GM19372 (cell line): ENCODE measurements at regions not wholly inside any gene's neighbourhood (a gene's known extent, or its start where the extent isn't known, plus 50 kb on each side); places are given as distances from the start of the nearest gene placed in this dataset.
"Not testable (repeated sequence)": the region's sequence is repeated elsewhere in the genome, so short reads cannot be mapped to it uniquely, and the experiment has no call there.

ENCODE experiments used
- ATAC-seq: cut with Tn5 transposase; IDR thresholded peaks from one replicate; pipeline ENCODE4 v1.9.1; 2021; ENCODE audit warnings: mild to moderate bottlenecking, low read depth, moderate library complexity; ENCODE audit not compliant: unreplicated experiment

DNA sequence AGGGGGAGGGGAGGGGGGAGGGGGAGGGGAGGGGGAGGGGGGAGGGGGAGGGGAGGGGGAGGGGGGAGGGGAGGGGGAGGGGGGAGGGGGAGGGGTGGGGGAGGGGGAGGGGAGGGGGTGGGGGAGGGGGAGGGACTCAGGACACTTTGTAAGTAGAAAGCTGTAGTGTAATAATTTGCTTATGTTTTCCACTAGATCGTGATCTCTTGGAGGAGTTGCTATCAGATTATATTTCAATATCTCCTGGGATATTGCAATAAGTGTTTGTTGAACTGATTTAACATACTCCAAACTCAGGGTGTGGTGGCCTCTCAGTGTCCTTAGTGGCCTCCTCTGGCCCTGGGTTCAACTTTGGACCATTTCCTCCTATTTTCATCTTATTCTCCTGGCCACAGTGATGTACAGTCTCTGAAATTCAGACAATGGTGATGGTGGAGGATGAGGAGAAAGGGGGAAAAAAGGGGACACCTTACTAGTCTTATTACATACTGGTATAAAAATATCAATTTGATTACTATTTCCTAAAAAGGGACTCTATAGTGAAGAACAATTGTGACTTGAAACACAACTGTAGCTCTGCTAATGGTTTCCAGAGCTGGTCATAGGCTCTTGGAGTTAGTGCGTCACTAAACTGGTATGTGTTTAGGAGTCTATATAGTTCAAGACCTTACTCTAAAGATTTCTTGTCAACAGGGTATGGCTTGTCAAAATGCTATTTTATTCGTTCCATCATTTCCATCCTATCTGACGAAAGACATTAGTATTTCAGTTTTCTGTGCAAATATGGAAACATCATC lies 89.6 kb downstream of the DDX1 start:
- ATAC-seq, result no peak

DNA sequence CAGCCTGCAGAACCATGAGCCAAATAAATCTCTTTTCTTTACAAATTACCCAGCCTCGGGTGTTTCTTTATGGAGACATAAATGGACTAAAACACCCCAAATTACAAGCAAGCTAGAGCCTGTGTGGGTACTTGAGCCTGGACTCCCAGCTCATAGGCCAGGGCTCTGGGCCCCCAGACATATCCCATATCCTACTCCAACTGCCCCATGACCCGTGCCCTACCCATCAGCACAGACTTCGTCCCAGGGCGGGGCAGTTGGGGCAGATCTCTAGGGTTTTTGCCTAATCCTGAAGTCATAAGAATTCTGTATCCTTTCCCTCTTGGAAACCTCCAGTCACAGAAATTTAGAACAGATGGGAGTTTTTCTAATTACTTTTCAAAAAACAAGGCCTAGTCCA lies 90.7 kb downstream of the DDX1 start:
- no peak for ATAC-seq

DNA sequence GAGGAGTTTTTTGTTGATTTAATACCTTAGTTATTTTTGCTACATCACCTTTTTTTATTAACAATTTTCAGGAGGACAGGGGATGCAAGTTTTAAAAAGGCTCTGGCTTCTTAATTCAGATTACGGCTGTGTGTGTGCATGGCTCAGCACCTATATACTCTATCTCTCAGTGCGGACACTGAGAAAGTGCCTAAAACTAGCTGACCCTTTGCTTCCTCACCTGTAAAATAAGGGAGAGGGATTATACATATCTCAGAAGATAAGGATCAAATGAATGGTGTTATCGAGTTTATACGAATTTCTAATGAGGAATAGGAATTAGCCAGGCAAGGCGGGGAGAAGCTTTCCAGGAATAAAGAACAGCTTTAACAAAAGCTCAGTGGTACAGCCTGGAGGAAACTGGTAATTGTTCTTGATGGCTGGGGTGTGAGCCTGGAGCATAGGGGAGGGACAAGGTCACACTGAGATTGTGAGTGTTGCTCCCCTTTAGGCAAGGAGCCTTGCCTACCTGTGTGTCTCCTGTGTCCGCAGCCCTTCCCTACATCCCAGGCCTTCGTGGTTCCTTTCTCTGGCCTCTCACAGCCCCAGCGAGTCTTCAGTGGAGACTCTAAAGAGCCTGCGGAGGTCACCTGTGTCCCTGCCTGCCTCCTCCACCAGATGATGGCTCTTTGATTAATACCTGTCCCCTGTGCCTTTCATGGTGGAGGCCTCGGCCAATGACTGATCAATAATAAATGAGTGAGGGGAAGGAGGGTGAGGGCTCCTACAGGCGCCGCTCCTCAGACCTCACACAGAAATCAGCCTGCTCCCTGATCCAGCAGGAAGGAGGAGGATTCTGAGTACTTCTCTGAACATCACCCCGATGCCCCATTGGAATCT lies 92.7 kb downstream of the DDX1 start:
- ATAC-seq, result no peak

DNA sequence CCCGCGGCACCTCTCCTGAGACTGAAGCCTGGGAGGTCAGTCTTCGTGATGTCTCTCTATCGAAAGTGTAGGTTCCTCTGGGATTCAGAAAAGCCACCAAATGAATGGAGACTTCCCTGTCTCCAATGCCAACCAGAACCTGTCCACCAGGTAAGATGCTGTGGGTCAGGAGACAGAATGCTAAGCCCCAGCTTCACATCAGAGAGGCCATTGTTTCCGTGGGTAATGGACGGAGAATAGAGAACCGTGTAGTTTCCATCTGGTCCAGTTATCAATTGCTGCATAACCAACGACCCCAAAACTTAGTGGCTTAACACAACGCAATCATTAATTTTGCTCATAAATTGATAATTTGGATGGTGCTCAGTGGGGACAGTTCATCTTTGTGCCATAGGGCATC lies 93.5 kb downstream of the DDX1 start:
- no peak for ATAC-seq

DNA sequence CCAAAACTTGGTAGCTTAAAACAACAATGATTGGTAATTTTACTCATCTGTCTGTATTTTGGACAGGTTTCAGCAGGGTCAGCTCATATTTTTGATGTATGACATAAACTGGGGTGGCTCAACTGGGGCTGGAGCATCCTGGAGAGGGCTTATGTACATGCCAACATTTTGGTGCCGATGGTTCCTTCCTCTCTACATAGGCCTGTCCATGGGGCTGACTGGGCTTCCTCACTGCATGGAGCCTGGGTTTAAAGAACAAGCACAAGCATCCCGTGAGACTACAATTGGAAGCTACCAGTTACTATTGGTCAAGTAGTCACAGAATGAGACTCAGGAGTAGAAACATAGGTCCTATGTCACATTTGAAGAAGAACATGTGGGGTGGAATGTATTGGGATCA lies 95.0 kb downstream of the DDX1 start:
- no peak for ATAC-seq

DNA sequence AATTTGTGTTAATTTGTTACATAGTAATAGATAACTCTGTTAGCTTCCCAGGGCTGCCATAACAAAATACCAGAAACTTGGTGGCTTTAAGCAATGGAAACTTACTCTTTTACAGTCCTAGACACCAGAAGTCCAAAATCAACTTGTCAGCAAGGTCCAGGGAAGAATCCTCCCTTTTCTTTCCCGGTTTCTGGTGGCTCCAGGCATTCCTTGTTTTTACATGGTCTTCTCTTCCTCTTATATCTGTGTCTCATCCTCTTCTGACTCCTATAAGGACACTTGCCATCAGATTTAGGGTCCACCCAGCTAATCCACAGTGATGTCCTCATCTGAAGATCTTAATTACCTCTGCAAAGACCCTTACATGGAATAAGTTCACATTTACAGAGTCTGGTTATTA lies 95.6 kb downstream of the DDX1 start:
- ATAC-seq, result no peak

DNA sequence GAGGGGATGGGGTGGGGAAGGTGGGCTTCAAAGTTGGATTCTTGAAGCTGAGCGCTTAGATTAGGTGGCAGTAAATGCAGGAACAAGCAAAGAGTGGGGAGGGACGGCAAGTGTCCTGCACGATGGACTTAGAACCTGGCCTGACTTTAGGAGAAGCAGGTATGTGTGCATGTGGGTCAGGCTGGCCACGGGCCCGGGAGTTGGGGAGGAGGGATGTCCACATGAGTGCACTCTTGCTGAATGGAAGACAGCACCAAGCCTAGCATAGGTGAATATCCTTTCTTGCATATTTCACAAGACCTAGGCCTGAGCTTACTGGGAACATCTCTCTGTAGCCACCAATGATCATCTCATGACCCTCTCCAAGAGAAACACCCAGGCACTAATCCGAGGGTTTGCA lies 96.1 kb downstream of the DDX1 start:
- ATAC-seq, result no peak

DNA sequence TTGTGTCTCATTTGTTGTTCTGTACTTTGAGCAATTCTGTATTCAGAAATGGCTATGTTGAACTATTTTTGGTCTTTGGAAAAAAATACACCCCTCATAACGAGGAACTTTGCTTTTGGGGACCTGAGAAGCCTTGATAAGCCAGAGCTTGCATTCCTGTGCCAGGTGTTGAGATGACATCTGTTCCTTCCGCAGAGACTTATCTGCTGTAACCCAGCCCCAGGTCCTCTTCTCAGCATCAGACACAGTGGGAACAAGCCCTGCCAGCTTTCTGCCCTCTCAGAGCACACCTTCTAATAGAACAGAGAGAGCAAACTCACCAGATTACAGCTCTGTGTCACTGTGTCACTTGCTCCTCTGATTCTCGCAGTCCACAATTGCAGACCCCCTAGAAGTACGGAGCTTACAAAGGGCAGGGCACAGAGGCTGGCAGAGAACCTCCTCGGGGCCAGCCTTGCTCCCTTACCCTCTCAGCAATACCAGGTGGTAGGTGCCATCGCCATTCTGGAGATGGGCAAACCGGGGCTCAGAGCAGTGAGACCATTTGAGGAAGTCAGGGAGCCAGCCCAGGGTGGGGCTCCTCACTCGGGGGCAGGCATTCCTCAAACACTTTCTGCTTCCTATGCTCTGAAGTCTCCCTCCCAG lies 97.4 kb downstream of the DDX1 start:
- no peak for ATAC-seq

DNA sequence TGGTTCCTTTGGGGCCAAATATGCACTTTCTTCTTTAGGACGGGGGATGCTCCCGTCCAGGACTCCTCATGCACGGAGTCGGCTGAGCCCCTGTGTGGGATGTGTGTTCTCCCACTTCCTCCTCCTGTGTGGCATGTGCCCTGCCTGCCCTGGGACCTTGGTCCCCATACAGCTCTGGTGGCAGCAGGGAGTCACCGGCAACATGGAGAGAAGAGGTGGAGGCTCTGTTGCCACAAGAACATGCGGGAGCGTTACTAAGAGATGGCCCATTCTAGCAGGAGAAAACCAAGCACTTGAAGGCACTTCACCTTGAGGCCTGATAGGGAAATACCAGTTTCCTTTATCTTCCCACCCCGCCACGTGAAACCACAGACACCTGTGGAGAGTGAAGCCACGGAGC lies 98.0 kb downstream of the DDX1 start:
- ATAC-seq, result no peak

DNA sequence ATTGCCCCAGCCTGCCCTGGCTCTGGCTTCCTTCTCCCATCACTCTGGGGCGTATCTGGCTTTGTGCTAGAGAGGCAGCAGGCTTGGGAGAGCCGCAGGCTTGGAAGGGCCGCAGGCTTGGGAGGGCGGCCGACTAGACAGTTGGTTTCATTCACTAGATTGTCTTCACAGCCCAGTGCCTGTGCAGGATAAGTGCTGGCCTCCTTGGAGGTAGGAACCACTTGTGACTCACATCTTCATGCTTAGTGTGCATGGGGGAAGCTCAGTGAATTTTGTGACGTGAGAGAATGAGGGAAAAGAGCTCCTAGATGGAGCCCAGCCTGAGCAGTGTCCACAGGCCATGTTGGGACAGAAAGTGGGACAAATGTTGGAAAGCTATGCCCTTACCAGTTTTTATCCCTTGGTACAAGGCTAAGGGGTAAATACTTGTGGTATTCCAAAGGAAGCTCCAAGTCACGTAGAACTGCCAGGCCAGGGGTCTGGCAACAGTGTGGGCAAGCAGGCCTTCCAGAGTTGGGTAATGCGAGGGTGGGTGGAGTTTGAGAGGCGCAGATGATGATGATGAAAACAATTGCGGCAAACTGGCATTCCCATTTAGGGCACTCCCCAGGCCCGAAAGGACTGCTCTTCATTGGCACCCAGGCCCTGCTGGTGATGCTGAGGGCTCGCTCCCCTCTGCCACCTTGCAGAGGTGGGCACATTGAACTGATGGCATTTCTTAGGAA lies 100.1 kb downstream of the DDX1 start:
- ATAC-seq, result no peak

DNA sequence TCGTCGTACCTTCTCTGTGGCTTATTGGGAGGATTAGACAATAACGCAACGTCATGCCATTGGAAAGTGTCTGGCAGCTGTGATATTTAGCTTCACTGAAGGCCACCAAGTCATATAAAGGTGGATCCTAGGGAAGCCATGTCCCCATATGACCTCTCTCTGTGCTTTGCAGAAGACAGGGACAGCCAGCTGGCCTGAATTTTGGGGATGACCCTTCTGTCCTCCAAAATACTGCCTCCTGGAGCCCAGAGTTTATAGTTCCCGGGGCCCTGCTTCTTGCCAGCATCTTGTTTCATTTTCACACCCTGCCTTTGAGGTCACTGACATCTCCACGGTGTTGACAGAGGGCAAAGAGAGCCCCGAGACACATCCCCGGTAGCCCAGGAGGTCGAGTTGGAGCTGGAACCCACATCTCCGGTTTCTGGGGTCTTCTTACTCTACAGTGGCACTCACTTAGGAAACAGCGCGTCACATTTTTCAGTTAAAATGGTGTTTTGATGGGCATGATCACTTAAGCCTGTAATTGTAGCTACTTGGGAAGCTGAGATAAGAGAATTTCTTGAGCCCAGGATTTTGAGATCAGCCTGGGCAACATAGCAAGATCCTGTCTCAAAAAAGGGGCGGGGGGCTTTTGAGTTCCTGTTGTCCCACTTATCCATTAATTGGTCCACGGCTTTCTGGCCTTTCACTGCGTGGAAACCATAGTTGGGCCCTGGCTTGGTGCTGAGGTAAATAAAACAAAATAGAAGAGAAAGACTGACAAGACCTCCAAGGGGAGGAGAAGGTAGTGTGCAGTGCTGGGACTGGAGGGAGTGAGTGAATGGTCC lies 101.1 kb downstream of the DDX1 start:
- no peak for ATAC-seq

DNA sequence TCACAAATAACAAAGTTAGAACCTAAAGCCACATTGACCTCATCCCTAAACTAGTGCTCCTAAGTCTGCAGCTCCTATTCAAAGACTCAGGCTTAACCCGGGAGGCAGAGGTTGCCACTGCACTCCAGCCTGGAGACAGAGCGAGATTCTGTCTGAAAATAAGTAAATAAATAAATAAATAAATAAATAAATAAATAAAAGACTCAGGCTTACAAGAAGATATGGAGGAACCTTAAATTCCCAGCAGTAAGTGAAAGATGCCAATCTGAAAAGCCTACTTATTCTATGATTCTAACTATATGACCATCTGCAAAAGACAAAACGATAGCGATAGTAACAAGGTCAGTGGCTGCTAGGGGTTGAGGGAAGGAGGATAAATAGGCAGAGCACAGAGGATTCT lies 101.7 kb downstream of the DDX1 start:
- no peak for ATAC-seq

DNA sequence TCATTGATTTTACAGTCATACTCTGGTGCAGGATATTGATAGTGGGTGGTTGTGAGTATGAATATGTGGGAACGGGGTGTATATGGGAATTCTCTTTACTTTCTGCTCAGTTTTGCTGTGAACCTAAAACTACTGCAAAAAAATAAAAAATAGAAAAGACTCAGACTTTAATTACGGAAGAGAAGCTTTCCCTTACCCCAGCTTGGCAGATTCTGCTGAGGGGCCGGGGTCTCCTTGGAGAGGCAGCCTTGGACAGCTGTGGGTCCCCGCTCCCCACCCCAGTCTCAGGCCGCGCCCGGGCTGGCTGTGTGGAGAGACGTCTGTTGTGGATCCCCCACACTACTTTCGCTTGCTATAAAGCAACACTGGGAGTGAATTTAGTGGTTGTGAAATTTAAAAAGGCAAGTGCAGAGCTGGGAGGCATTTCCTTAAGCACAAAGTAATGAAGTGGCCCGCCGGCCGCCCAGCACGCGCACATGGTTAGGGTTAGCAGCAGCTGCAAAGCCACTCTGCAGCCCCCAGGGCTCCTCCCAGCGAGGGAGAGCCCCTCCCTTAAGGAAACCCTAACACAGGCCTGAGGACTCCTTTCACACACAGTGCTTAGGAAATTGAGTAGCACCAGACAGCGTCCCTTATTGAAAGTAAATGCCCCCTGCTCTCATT lies 102.4 kb downstream of the DDX1 start:
- ATAC-seq, result no peak

DNA sequence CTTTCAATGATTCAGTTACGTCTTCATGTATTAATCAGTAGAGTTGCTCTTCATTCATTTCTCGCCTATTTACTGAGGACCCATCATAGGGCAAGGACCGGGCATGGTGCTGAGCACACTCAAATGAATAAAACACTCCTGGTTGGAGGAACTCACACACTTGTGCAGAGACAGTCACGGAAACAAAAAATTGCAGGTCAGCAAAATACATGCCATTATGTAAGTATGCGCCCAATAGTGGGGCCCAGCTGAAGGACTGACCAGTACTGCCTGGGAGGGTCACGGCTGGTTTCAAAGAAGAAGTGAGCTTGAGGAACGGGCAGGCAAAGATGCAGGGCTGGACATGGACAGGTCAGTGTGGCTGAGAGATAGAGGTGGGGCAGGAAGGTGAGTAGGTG lies 102.9 kb downstream of the DDX1 start:
- no peak for ATAC-seq

DNA sequence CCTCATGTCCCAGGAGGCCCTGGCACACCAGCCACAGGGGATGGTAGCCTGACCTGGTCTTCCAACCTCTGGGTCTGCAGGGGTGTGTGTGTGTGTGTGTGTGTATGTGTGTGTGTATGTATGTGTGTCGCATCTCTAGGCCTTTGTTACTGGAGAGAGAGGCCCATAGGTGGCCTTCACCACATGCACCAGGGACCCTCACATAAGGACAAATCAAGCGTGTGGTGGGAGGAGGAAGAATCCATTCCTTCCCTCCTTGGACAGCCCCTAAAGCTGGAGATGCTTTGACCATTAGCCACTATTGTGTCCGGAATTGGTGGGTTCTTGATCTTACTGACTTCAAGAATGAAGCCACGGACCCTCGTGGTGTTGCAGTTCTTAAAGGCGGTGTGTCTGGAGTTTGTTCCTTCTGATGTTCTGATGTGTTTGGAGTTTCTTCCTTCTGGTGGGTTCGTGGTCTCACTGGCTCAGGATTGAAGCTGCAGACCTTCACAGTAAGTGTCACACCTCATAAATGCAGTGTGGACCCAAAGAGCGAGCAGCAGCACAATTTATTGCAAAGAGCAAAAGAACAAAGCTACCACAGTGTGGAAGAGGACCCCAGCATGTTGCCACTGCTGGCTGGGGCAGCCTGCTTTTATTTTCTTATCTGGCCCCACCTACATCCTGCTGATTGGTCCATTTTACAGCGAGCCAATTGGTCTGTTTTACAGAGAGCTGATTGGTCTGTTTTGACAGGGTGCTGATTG lies 104.1 kb downstream of the DDX1 start:
- ATAC-seq, result no peak

DNA sequence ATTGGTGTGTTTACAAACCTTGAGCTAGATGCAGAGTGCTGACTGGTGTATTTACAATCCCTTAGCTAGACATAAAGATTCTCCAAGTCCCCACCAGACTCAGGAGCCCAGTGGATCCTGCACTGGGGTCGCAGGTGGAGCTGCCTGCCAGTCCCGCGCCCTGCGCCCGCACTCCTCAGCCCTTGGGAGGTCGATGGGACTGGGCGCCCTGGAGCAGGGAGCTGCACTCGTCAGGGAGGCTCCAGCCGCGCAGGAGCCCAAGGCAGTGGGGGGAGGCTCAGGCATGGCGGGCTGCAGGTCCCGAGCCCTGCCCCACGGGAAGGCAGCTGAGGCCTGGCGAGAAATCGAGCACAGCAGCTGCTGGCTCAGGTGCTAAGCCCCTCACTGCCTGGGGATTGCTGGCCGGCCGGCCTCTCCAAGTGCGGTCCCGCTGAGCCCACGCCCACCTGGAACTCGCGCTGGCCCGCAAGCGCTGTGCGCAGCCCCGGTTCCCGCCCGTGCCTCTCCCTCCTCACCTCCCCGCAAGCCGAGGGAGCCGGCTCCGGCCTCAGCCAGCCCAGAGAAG lies 105.0 kb downstream of the DDX1 start:
- ATAC-seq, result not testable (repeated sequence)

DNA sequence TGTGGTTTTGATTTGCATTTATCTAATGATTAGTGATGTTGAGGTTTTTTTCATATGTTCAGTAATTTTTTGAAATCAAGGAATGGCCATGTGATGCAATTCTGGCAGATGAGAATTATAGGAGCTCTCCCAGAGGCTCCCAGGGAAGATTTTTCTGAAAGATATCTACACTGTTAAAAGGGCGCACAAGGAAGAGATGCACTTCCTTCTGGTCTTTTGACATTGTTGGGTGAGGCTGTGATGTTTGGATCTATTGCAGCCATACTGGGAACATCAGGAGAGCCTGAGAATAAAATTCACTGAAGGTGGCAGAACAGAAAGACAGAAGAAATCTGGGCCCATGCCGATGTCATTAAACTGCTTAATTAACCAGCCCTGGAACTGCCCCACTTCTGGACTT lies 108.5 kb downstream of the DDX1 start:
- no peak for ATAC-seq

DNA sequence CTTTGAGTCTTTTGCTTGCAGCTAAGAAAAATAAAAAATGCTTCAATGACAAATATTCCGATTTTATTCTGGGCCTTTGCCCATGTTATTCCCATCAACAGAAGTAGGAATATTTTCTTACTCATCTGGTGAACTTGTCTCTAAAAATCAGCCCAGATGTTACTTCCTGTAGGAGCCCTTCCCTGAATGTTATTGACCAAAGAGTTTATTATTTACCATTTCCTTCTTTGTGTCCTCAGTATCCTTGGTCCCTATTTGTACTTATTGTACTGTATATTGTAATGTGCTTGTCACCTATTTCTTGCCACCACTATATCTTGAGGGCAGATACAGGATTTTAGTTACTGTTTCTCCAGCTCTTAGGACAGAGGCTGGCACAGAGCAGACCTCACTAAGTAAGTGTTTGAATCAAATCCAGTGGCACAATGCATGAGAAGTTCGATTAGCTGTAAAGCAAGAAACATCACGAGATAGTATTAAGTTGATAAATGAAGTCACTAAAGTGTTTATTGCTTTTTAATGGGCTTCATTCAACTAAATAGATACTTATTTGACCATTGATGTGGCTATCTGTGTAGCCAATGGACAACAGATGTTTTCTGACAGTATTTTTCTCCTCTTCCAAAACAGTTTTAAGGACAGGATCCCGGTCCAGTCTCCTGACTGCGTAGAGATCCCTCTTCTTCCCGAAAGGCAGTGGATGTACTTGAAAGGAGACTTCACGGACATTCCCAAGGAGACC lies 109.1 kb downstream of the DDX1 start:
- no peak for ATAC-seq
